Epidermal melanocyte (primary cell): ENCODE measurements at regions not wholly inside any gene's neighbourhood (a gene's known extent, or its start where the extent isn't known, plus 50 kb on each side); places are given as distances from the start of the nearest gene placed in this dataset.

ENCODE experiments used
- DNase-seq: peaks from one replicate; pipeline ENCODE4 v3.0.0; 2011; ENCODE audit warnings: low spot score; ENCODE audit not compliant: insufficient read length

- DNase-seq = no peak
Observed at GRCh38 chr1:229080361-229080760, 190.6 kb upstream of the RAB4A start.

DNA sequence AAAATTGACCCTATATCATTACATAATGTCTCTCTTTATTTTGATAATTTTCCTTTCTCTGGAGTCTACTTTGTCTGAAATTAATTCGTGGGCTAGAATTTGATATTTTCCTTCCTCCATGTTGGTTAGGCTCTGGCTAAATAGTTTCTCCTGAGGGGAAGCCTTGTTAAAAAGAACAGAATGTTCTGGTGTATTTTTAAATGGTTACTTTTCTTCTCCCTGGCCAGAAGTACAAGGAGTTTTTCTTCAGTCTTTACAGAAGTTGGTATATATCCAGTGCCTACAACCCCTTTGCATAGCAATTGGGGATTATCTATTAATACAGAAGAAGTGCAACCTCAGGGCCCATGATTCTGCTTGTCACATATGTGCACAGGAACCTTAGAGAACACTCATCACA is 185.6 kb upstream of the RAB4A start:
- DNase-seq = no peak

- no peak for DNase-seq
Observed at GRCh38 chr1:229086091-229086490, 184.8 kb upstream of the RAB4A start.

- no peak for DNase-seq
Observed at GRCh38 chr1:229086686-229087085, 184.2 kb upstream of the RAB4A start.

GRCh38 chr1:229087339-229087738 is 183.6 kb upstream of the RAB4A start:
- no peak for DNase-seq

- DNase-seq = no peak
Observed at GRCh38 chr1:229087906-229088305, 183.0 kb upstream of the RAB4A start.

DNA sequence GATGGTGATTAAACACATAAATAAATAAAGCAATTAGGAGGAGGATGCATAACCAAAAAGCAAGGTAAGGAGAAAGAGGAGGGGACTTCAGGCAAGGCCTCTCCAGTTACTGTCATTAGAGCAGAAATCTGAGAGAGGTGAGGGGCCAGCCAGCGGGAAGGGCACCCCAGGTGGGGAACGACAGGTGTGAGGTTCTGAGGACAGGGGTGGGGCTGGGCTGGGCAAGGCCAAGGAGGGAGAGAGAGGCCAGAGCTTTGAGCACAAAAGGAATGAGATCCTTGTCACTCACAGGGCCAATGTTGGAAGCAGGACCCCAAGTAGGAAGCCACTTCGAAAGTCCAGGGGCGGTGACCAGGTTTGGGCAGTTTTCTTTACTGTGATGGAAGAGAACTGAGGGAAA is 182.2 kb upstream of the RAB4A start:
- no peak for DNase-seq

DNA sequence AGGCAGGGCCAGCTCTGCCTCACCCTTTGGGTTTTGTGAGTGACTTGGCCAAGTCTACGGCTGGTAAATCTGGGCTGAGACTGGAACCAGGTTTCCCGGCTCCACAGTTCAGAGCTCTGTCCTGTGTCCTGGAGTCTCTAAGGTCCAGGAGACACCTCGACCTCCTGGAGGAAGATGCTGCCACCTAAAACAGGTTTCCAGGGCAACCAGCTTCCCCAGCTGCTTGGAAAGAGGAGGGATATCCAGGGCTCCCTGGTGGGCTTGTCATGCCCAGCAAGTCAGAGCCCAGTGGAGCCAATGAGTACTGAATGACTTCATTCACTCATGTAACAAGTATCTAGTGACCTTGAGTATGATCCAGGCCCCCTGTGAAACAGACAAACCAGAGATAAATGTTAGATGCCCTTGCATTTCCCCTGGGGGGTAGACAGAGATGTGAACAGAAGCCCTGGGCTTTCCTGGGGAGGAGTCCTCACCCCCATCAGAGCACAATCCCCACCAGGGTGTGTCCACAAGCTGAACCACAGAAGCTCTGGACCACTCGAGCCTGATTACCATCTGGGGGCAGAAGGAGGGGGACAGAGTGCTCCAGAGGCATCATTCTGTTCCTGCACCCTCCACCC is 181.2 kb upstream of the RAB4A start:
- DNase-seq = no peak

- no peak for DNase-seq
Observed at GRCh38 chr1:229091721-229092136, 179.2 kb upstream of the RAB4A start.

DNA sequence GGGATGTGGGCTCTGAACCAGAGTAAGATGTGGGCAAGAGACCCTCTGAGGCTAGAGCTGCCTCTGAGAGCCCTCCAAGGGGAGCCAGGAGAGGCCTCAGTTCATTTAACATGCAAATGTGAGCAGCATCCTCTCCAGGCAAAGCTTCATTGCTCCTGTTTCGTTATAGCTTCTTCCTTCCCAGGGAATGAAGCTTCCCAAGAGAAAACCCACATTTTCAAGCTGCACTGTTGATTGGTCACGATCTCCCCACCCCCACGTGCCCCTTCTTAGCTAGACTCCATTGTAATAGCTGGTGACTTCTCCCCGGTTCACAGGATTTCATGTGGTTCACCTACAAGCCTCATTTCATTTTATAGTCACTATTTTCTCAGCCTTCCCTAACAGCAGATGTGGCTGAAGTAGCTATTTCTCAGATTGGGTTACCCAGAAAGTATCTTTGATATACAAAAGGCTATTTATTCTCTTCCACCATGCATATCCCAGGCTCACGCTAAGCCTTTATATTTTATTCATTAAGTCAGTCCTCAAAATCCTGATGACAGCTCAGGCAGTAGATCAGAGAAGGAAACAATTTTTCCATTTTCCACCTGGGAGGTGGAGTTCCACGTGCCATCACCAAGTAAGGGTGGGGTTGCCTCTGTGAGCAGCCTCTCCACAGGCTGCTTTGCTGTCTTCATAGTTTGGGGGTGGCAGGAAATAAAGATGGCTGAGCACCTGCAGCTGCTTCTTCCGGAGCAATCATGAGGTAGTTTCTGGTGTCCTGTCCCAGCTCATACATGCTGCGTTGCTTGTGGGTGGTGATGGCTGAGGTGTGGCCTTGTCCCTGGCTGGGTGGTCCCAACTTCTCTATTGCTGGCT is 178.3 kb upstream of the RAB4A start:
- no peak for DNase-seq

GRCh38 chr1:229093238-229093540 is 177.7 kb upstream of the RAB4A start:
- no peak for DNase-seq

DNA sequence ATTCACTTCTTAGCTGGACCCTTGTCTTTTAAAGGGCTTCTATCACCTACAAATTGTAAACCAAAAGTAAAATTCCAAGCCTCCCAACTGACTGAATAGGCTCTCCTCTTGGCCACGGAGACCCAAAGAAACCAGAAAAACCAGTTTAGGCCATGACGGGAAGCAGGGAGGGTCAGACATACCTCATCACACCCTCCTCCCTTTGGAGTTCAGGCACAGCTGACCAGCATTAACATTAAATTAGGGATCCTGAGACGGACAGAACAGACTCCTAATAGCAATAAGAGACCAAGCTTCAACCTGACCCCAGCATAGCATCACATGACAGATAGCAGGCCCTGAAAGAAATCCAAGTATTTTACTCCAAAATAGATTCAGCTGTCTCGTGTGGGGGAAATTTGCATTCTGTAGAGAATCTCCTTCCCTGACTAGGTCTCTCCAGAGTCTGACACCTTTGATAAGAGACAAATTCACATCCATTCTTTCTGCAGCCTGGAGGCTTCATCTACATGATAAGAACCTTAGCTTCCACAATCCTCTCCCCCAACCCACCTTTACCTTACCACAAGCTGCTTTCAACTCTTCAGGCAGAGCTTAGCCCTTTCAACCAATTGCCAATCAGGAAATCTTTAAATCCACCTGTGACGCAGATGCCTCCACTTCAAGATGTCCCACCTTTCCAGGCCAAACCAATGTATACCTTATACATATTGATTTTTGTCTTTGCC is 177.1 kb upstream of the RAB4A start:
- no peak for DNase-seq

GRCh38 chr1:229094476-229095311 is 176.2 kb upstream of the RAB4A start:
- DNase-seq = no peak

- no peak for DNase-seq
Observed at GRCh38 chr1:229095325-229095724, 175.6 kb upstream of the RAB4A start.

DNA sequence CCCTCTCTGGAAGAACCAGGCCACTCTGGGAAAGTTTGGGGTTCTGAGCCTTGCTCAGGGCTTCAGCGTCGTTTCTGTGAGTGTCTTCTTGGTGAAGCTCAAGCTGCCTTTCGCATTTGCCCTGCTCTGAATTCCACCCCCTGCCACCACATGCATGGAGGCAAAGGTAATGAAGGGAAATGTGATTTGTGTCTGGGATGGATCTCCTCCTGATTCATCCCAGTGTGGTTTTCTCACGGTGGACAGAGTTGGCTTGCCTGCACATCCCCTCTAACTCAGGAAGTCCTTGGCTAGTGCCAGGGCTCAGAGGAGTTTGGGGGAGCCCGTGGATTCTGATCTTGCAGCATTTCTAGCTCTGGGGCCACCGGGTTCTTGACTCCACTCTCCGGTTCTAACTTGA is 173.6 kb upstream of the RAB4A start:
- no peak for DNase-seq

DNA sequence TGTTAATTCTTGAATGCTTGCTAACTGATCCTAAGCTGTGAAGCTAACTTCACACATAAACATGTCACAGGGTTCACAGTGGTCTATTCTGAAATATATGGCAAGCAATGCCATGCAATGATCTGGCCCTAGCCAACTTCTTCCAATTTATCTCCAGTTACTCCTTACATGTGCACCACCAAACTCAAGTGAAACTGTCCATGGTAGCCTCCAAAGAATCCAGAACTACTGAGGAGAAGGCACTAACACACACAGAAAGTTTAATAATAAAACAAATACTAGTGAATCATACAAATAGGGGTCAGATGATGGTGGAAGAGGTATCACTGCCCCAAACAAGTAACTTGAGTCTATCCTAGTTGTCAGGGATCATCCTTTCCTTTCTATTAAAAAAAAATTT is 172.6 kb upstream of the RAB4A start:
- no peak for DNase-seq

DNA sequence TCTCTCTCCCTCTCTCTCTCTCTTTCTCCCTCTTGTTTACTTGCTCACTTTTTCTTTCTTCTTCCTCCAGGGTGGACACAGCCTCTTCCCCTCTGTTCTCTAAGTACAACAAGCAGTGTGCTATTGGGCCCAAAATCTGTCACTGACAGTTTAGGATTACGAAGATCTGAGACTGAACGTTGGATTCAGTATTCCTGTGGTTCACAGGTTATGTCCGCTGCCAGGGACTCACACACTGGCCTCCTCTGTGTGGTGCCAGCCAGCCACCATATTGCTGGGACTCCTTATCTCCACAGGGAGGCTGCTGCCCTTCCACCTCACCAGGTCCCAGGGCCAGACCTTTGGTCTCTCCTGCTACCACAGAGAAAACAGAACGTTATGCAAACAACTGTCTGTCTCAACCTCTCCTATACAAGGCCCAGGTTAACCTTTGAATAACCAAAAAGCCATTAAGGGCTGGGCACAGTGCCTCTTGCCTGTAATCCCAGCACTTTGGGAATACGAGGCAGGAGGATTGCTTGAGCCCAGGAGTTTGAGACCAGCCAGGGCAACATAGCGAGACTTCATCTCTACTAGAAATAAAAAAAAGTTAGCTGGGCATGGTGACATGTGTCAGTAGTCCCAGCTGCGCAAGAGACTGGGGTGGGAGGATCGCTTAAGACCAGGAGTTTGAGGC is 171.9 kb upstream of the RAB4A start:
- no peak for DNase-seq

DNA sequence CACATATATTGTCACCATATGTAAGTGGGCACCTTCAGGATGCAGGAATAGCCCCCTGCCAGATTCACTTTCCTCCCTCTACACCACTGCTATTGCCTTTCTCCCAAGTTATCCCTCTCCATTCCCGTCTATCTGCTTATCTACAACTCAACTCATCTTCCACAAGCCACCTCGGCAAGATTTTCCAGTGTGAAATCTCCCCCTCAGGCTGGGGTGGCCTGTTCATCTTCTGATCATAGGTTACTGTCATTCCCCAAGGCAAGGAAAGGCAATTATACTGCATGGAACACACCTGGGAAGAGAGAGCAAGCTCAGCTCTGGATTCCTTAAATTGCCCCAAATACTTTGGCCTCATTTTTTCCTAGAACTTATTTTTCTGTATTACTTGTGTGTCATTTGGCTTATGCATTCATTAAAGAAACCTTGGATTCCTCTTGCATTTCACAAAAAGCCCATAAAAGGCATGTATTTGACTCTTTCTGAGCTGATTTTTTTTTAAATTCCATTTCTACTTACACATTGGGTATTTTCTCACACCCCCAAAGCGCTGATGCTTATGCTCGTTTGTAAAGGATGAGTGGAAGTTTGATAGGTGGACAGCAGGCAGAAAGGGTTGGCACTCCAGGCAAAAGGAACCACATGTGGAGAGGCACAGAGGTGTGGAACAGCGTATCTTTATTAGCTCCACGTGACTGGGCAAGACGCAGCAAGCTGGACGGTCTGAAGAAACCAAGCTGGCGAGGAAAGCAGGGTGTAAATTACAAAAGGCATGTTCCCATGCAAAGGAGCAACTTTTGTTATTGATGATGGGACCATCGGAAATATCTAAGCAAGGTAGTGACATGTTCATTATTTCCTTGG is 169.7 kb upstream of the RAB4A start:
- DNase-seq = no peak

- DNase-seq = no peak
Observed at GRCh38 chr1:229102741-229103391, 168.0 kb upstream of the RAB4A start.

GRCh38 chr1:229104654-229105053 is 166.3 kb upstream of the RAB4A start:
- no peak for DNase-seq
